GM13977 (cell line): ENCODE measurements at regions not wholly inside any gene's neighbourhood (a gene's known extent, or its start where the extent isn't known, plus 50 kb on each side); places are given as distances from the start of the nearest gene placed in this dataset.

Source experiments
- DNase-seq: peaks from one replicate; pipeline ENCODE4 v3.0.0; 2012; ENCODE audit warnings: low spot score
- in situ Hi-C: fragments of 300-500 bp; cut with MboI; formaldehyde crosslinking; loops from one replicate; pipeline ENCODE4 v1.12.0; 2022; ENCODE audit warnings: low sequenced_read_pairs, low pct_unique_long_range_greater_than_20kb, mixed read lengths, inconsistent platforms; ENCODE audit not compliant: unreplicated experiment
- TF ChIP-seq, protein P1 (sequence below): IDR thresholded peaks from 2 replicates; pipeline ENCODE4 v1.5.1; 2012; ENCODE audit warnings: mild to moderate bottlenecking, control low read depth; ENCODE audit not compliant: insufficient read depth; ENCODE audit errors: extremely low read depth, missing control alignments

DNA sequence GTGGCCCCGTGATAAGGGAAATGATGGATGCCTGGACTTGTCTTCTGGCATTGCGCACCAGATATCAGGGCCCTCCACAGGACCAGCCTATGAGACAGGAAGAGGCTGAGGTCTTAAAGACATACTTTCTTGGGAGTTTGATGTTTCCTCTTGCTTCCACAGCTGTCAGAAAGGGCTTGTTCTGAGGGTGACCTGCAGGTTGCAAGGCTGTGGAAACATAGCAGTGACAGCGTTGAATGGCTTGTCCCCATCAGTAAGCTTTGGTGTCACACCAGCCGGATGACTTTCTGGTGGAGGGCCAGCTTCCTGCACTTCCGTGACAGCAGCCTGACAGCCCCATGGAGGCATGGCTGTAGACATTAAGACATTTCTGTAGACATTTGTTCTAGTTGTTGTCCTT, 143.2 kb downstream of the C9orf152 start:
- in situ Hi-C loops: loop anchor here (25.0 kb wide), 1 partner anchor 97 kb away; no protein-coding TSS in a partner anchor
- TF ChIP-seq, protein P1, sequence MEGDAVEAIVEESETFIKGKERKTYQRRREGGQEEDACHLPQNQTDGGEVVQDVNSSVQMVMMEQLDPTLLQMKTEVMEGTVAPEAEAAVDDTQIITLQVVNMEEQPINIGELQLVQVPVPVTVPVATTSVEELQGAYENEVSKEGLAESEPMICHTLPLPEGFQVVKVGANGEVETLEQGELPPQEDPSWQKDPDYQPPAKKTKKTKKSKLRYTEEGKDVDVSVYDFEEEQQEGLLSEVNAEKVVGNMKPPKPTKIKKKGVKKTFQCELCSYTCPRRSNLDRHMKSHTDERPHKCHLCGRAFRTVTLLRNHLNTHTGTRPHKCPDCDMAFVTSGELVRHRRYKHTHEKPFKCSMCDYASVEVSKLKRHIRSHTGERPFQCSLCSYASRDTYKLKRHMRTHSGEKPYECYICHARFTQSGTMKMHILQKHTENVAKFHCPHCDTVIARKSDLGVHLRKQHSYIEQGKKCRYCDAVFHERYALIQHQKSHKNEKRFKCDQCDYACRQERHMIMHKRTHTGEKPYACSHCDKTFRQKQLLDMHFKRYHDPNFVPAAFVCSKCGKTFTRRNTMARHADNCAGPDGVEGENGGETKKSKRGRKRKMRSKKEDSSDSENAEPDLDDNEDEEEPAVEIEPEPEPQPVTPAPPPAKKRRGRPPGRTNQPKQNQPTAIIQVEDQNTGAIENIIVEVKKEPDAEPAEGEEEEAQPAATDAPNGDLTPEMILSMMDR: no peak
- no peak for DNase-seq

GRCh38 chr9:110065532-110065931, 142.4 kb downstream of the C9orf152 start:
- in situ Hi-C loops: loop anchor here (25.0 kb wide), 1 partner anchor 97 kb away; no protein-coding TSS in a partner anchor
- TF ChIP-seq, protein P1: no peak
- DNase-seq: no peak

DNA sequence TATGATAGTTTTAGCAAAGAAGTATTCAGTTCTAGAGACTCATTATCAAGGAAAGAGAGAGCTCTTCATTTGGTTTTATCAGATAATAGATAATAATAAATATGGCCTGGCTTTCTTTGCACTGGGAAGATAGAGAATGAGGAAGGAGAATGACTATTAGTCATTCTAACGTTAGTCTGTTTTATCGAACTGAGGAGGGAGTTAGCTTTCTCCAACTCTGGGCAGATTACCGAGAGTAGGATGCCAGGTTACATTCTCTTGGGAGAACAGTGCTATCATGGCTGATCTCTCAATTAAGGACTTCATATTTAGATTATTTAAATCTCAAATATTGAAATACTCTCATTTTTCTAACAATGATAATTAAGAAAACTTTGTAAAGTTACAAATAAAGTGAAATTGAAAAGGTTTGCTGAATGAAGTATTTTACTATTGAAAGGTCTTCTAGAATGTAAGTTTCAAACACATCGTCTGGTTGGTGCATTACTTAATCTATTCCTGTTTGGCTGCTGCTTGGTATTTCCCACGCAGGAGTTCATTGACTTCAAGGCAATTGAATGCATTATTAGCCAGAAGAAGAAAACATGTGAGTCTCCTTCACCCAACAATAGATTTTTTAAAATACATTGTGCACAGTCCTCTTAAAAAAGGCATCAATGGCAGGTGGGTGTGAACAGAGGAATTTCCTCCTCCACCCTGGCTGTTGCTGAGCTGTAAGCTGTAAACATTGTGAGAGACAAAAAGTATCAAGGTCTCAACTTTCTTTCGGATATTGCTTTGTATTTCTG, 140.8 kb downstream of the C9orf152 start:
- TF ChIP-seq, protein P1: no peak
- in situ Hi-C loops: loop anchor here (25.0 kb wide), 1 partner anchor 95 kb away; no protein-coding TSS in a partner anchor
- no peak for DNase-seq

DNA sequence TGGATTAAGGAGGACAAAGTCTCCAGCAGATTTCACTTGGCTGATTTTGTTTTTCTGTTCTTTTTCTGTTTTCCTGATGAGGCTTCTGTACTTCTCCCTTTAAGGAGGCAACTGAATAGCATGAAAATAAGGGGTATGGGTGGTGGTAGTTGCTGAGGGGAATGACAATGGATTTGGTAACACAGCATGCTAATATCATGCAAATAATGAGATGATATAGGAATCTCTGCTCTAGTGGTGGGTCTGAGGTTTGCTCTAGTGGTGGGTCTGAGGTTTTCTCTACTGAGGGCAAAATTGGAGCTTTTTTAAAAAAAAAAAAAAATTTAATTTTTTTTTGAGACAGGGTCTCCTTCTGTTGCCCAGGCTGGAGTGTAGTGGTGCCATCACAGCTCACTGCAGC, 139.7 kb downstream of the C9orf152 start:
- in situ Hi-C loops: loop anchor here (25.0 kb wide), 1 partner anchor 94 kb away; no protein-coding TSS in a partner anchor
- TF ChIP-seq, protein P1: no peak
- DNase-seq: no peak

DNA sequence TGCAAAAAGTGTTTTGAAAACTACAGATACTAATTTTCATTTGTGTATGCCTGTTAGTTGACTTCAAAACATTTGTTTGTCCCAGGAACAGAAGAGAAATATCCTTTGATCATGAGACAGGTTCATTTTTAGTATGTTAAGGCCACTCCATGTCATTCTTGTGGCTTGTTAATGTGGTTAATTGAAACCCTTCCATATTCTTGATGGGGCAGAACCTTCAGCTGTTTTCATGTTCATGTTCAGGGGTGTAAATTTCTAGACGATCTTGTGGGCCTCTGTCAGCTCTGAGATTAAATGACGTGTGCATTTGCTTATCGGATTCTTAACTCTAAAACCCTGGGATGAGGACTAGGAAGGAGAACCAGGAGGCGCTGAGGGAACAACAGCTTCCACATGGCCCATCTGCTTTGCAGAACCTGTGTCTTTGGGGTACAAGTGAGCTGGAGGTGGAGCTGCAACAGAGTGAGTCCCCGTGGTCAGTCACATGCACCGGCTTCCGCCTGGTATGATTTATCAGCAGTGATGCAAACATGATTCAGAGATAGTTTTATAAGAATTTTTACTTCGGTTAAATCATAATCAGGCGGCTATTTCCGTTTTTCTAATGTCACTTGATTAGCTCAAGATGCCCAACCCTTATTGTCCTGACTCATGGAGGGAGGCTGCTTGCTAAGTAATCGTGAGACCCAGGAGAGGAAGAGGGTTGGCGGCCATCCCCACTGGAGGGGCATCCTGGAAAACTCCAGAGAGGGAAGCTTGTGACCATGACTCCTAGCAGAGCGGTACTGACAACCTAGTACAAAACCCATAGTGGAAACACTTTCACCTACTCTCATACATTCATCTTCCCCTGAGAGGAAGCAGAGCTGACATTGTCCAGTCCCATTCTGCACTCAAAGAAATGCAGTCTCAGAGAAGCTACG, 138.4 kb downstream of the C9orf152 start:
- in situ Hi-C loops: loop anchor here (25.0 kb wide), 1 partner anchor 93 kb away; no protein-coding TSS in a partner anchor
- TF ChIP-seq, protein P1: no peak
- no peak for DNase-seq

GRCh38 chr9:110072597-110073355, 135.2 kb downstream of the C9orf152 start:
- TF ChIP-seq, protein P1: no peak
- in situ Hi-C loops: loop anchor here (25.0 kb wide), 1 partner anchor 90 kb away; no protein-coding TSS in a partner anchor

More at GRCh38 chr9:110072597-110073355, 135.2 kb downstream of the C9orf152 start:
- no peak for DNase-seq
